ENCODE measurements at regions not wholly inside any gene's neighbourhood (a gene's known extent, or its start where the extent isn't known, plus 50 kb on each side); places are given as distances from the start of the nearest gene placed in this dataset.

- in situ Hi-C loops (cut with MboI) = no loop called here
- Histone ChIP-seq H3K36me3 (ENCODE audit: control insufficient read depth in 2 of 2, insufficient read depth in 2 of 2, low read length in 1 of 2) (no peaks in the 10 kb centered on the region), H2AFZ (ENCODE audit: control insufficient read depth, low read depth, low read length) (no peak overlapping the region), H4K20me1 (ENCODE audit: control insufficient read depth, insufficient read depth) (no peaks in the 10 kb centered on the region), H3K4me1 (ENCODE audit: control insufficient read depth, insufficient read depth, low read length) (peaks cover 8% of the 10 kb centered on the region; the same call in 1 of the 2 replicates), H3K4me3 (no peak overlapping the region), H3K4me2 (ENCODE audit: control insufficient read depth, insufficient read depth) (no peak overlapping the region), H3K27ac (ENCODE audit: control insufficient read depth, insufficient read depth) (no peak overlapping the region), H3K27me3 (replicated peaks in 1 of 2; ENCODE audit: control insufficient read depth in 2 of 2, insufficient read depth in 2 of 2, low read length in 1 of 2) (no peaks in the 10 kb centered on the region; a peak in 2 of 4 replicates), H3K9me3 (replicated peaks; ENCODE audit: control insufficient read depth, insufficient read depth, low read length) (no peaks in the 10 kb centered on the region; the same call in 2 of the 3 replicates), H3K79me2 (ENCODE audit: control insufficient read depth, insufficient read depth, low read length) (no peaks in the 10 kb centered on the region), H3K9ac (ENCODE audit: control insufficient read depth, insufficient read depth, low read length) (no peak overlapping the region)
- SMC1A ChIA-PET (ENCODE audit: uncharacterized antibody, unreplicated experiment) = interaction anchor here (0.9 kb wide), 2 partner anchors 71 to 72 kb away, joined by 3 read pairs; no protein-coding TSS in a partner anchor
- POLR2A ChIA-PET = no interaction called here
- FAIRE-seq = no peak
- DNase-seq (ENCODE audit: low read depth, low spot score) = no peak
- peak; percentile 49 for ATAC-seq
- TF ChIP-seq CTCF (IDR thresholded peaks at IDR 0.05 in 2 of 3, conservative IDR thresholded peaks at IDR 0.05 in 1 of 3; ENCODE audit: control insufficient read depth in 2 of 3, extremely low read depth in 1 of 3, insufficient read depth in 1 of 3, low read depth in 3 of 3, low read length in 3 of 3) (peak in 2 of 3 experiments; percentile 6 to 16; a peak in 3 of 6 replicates), SMAD1 (IDR thresholded peaks at IDR 0.05; ENCODE audit: low read depth, partially characterized antibody) (no peak)
- WGBS (ENCODE audit: insufficient coverage, insufficient replicate concordance, low lambda C conversion rate, missing lambda C conversion rate) = 52% methylated on average over 15 of the region's 15 CpGs
- CTCF ChIA-PET = interaction anchor here (1.2 to 2.0 kb wide), 4 partner anchors 10 to 192 kb away, joined by 5 to 7 read pairs (median 6); no protein-coding TSS in a partner anchor
- intact Hi-C loops (cut with micrococcal nuclease; ENCODE audit: unreplicated experiment) = no loop called here
- RAD21 ChIA-PET (ENCODE audit: unreplicated experiment) = no interaction called here
- no TSS peak for BruUV-seq (replicated peaks)
These were observed 159.6 kb downstream of the NUP210 start for GRCh38 chr3:13260259-13261103.

- in situ Hi-C loops (cut with MboI) = no loop called here
- CTCF ChIA-PET = interaction anchor here (2.0 kb wide), 2 partner anchors 11 to 30 kb away, joined by 7 read pairs; no protein-coding TSS in a partner anchor
- no peak for ATAC-seq
- TF ChIP-seq MYB (IDR thresholded peaks at IDR 0.05; ENCODE audit: borderline replicate concordance, low read depth, low read length) (no peak), WRNIP1 (IDR thresholded peaks at IDR 0.05; ENCODE audit: borderline replicate concordance, low read depth, low read length) (no peak), KLF5 (IDR thresholded peaks at IDR 0.05; ENCODE audit: partially characterized antibody) (no peak), MEF2A (IDR thresholded peaks at IDR 0.05; ENCODE audit: insufficient read depth, low read depth, low read length) (no peak), CTCF (IDR thresholded peaks at IDR 0.05 in 2 of 3, conservative IDR thresholded peaks at IDR 0.05 in 1 of 3; ENCODE audit: control insufficient read depth in 2 of 3, extremely low read depth in 1 of 3, insufficient read depth in 1 of 3, low read depth in 3 of 3, low read length in 3 of 3) (no peak)
These were observed 160.3 kb downstream of the NUP210 start for GRCh38 chr3:13259831-13260230.

More at GRCh38 chr3:13259831-13260230, 160.3 kb downstream of the NUP210 start:
- BruUV-seq (replicated peaks) = no TSS peak
- Histone ChIP-seq H3K9me3 (replicated peaks; ENCODE audit: control insufficient read depth, insufficient read depth, low read length) (no peaks in the 10 kb centered on the region), H3K36me3 (ENCODE audit: control insufficient read depth in 2 of 2, insufficient read depth in 2 of 2, low read length in 1 of 2) (no peaks in the 10 kb centered on the region), H3K79me2 (ENCODE audit: control insufficient read depth, insufficient read depth, low read length) (no peaks in the 10 kb centered on the region), H3K4me1 (ENCODE audit: control insufficient read depth, insufficient read depth, low read length) (peaks cover 8% of the 10 kb centered on the region; the same call in 1 of the 2 replicates), H3K4me2 (ENCODE audit: control insufficient read depth, insufficient read depth) (no peak overlapping the region), H2AFZ (ENCODE audit: control insufficient read depth, low read depth, low read length) (no peak overlapping the region), H3K27ac (ENCODE audit: control insufficient read depth, insufficient read depth) (no peak overlapping the region), H4K20me1 (ENCODE audit: control insufficient read depth, insufficient read depth) (no peaks in the 10 kb centered on the region), H3K9ac (ENCODE audit: control insufficient read depth, insufficient read depth, low read length) (no peak overlapping the region), H3K4me3 (no peak overlapping the region), H3K27me3 (replicated peaks in 1 of 2; ENCODE audit: control insufficient read depth in 2 of 2, insufficient read depth in 2 of 2, low read length in 1 of 2) (no peaks in the 10 kb centered on the region; a peak in 2 of 4 replicates)
- 41% methylated on average over 5 of the region's 5 CpGs for WGBS (ENCODE audit: insufficient coverage, insufficient replicate concordance, low lambda C conversion rate, missing lambda C conversion rate)
- RAD21 ChIA-PET (ENCODE audit: unreplicated experiment) = no interaction called here
- intact Hi-C loops (cut with micrococcal nuclease; ENCODE audit: unreplicated experiment) = no loop called here
- DNase-seq (ENCODE audit: low read depth, low spot score) = no peak
- POLR2A ChIA-PET = no interaction called here
- SMC1A ChIA-PET (ENCODE audit: uncharacterized antibody, unreplicated experiment) = interaction anchor here (0.9 kb wide), 1 partner anchor 72 kb away, joined by 3 read pairs; no protein-coding TSS in a partner anchor
- no peak for FAIRE-seq
